GM23248 (cell line): ENCODE measurements at regions not wholly inside any gene's neighbourhood (a gene's known extent, or its start where the extent isn't known, plus 50 kb on each side); places are given as distances from the start of the nearest gene placed in this dataset.
"Not testable (repeated sequence)": the region's sequence is repeated elsewhere in the genome, so short reads cannot be mapped to it uniquely, and the experiment has no call there.

ENCODE experiments used
- EZH2 ChIP-seq: fragments of 200-600 bp; sonication (generic); IDR thresholded peaks from 2 replicates; pipeline ENCODE4 v1.6.1; 2018; ENCODE audit warnings: antibody characterized with exemption, mild to moderate bottlenecking; ENCODE audit not compliant: insufficient read depth, poor library complexity, severe bottlenecking
- EZH2phosphoT487 ChIP-seq: fragments of 200-600 bp; sonication (generic); IDR thresholded peaks from 2 replicates; pipeline ENCODE4 v1.6.1; 2018; ENCODE audit warnings: antibody characterized with exemption, moderate library complexity, mild to moderate bottlenecking, low read depth; ENCODE audit not compliant: insufficient read depth

- TF ChIP-seq EZH2phosphoT487, EZH2: not testable (repeated sequence)
Observed at GRCh38 chr10:21366108-21366507, 159.4 kb downstream of the SKIDA1 start.
